NCI-H1694 treated with DMSO at 0.1 percent for 48 hours (cell line): ENCODE measurements at regions not wholly inside any gene's neighbourhood (a gene's known extent, or its start where the extent isn't known, plus 50 kb on each side); places are given as distances from the start of the nearest gene placed in this dataset.
"Not testable (repeated sequence)": the region's sequence is repeated elsewhere in the genome, so short reads cannot be mapped to it uniquely, and the experiment has no call there.

ENCODE experiments used
- DNase-seq: peaks from one replicate; lab custom pipeline; 2025; lab: John Stamatoyannopoulos, UW

- DNase-seq, result peak; percentile 9
Observed at GRCh38 chr9:90142580-90142979, 500.0 kb downstream of the DIRAS2 start.

DNA sequence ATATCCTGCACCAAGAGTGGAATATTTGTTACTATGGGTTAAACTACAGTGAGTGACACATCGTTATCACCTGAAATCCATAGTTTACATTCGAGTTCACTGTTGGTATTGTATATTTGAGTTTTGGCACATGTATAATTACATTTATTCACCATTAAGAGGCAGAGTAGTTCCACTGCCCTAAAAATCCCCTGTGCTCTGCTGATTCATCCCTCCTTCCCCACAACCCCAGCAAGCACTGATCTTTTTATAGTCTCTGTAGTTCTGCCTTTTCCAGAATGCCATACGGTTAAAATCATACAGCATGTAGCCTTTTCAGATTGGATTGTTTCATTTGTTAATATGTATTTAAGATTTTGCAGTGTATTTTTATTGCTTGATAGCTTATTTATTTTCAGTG, 495.2 kb downstream of the DIRAS2 start:
- DNase-seq, result no peak

DNA sequence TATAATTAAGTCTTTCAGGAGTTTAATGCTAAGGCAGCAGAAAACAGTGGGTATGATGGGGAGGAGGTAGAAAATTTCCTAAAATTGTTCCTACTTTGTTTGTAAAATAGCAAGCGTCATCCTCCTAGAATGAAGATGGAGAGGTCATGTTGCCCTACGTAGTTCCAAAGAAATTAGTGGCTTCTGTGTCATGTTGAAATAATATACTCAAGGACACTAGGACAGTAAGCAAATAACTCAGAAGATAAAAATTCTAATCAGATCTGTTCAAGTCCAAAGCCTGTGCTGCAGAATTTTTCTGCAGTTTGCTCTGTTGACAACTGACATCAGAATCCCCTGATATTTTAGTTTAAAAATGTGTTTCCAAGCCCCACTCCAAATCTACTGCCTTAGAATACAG, 486.3 kb downstream of the DIRAS2 start:
- no peak for DNase-seq

GRCh38 chr9:90162326-90162725, 480.3 kb downstream of the DIRAS2 start:
- no peak for DNase-seq

- DNase-seq, result no peak
Observed at GRCh38 chr9:90162819-90163218, 479.8 kb downstream of the DIRAS2 start.

- DNase-seq, result no peak
Observed at GRCh38 chr9:90165281-90165680, 477.3 kb downstream of the DIRAS2 start.

DNA sequence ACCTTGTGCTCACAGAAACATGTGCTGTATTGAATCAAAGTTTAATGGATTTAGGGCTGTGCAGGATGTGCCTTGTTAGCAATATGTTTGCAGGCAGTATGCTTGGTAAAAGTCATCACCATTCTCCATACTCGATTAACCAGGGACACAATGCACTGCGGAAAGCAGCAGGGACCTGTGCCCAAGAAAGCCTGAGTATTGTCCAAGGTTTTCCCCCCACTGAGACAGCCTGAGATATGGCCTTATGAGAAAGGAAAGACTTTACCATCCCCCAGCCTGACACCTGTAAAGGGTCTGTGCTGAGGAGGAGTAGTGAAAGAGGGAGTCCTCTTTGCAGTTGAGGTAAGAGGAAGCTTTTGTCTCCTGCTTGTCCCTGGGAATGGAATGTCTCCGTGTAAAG, 476.2 kb downstream of the DIRAS2 start:
- not testable (repeated sequence) for DNase-seq

- no peak for DNase-seq
Observed at GRCh38 chr9:90167914-90168313, 474.7 kb downstream of the DIRAS2 start.

GRCh38 chr9:90169490-90169889, 473.1 kb downstream of the DIRAS2 start:
- DNase-seq, result no peak

DNA sequence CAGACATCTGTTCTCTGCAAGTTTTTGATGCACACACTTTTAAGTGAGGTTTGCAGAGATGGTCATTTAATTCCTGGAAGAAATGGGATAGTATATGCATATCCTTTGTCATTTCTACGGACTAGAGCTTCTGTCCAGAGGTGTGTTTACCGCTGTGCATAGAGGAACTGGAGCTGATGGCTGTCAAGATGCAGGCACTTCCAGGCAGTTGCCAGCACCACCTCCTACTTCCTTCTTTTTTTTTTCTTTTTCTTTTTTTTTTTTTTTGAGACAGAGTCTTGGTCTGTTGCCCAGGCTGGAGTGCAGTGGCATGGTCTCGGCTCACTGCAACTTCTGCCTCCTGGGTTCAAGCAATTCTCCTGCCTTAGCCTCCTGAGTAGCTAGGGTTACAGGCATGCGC, 468.7 kb downstream of the DIRAS2 start:
- not testable (repeated sequence) for DNase-seq

DNA sequence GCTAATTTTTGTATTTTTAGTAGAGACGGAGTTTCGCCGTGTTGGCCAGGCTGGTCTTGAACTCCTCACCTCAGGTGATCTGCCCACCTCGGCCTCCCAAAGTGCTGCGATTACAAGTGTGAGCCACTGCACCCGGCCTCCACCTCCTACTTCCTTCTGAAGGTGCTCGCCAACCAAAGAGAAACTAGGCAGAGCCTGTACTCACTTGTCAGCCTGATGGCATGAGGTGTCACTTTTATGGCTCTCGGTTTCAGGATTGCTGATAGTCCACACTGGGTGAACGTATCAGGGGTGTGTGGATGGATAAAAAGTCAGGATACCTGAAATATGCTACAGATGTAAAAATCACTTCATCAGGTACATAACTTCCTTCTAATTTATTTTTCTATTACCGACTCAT, 468.3 kb downstream of the DIRAS2 start:
- DNase-seq, result not testable (repeated sequence)

- no peak for DNase-seq
Observed at GRCh38 chr9:90175257-90175656, 467.4 kb downstream of the DIRAS2 start.

- DNase-seq, result no peak
Observed at GRCh38 chr9:90175865-90176264, 466.8 kb downstream of the DIRAS2 start.

DNA sequence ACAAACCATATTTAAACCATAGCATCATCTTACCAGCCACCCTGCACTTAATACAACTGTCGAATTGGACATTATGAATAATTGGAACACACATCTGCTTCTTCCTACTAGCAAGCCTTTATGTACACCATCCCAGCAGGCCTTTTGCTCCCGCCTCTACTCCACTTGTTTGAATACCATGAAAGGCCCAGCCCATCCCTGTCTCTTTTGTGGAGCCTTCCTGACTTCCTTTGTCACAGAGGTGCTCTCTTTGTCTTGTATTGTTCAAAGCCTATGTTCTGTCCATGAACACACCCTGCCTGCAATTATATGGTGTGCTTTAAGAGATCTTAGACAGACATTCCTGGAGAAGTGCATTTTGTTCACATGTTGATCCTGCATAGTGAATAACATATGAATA, 465.7 kb downstream of the DIRAS2 start:
- no peak for DNase-seq

DNA sequence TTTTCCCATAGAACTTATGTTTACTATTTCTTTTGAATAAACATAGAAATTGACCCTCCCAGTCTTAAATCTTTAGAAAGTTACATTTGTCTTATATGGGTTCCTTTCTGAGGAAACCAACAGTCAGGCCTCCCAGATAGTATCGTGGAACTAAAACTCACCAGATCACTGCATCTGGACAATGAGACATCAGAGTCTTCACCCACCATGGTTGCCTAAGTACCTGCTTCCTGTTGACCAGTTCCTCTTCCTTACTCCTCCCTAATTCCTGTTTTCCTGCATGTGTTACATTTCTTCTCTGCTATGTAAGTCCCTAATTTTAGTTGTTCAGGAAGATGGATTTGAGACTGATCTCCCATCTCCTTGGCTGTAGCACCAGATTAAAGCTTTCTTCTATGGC, 462.2 kb downstream of the DIRAS2 start:
- DNase-seq, result no peak

DNA sequence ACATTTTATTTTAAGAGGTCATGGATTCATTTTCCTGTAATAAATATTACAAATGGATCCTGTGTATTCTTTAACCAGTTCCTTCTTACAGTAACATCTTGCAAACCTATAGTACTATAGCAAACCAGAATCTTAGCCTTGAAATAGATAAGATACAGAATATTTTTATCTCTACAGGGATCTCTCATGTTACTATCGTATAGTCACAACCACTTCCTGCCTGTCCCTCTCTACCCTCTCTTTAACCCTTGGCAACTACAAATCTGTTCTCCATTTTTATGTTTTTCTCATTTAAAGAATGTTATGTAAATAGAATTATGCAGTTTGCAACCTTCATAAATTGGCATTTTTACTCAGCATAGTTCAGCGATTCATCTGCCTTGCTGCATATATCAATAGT, 454.0 kb downstream of the DIRAS2 start:
- no peak for DNase-seq

DNA sequence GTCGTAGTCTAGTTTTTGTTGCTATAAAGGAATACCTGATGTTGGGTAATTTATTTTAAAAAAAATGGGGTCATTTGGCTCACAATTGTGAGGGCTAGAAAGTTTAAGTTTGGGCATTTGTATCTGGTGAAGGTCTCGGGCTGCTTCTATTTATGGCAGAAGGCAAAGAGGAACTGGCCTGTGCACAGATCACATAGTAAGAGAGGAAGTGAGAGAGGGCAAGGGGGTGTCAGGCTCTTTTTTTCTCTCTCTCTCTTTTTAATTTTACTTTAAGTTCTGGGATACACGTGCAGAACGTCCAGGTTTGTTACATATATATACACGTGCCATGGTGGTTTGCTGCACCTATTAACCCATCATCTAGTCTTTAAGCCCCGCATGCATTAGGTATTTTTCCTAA, 453.3 kb downstream of the DIRAS2 start:
- DNase-seq, result no peak

- not testable (repeated sequence) for DNase-seq
Observed at GRCh38 chr9:90192465-90192864, 450.2 kb downstream of the DIRAS2 start.

DNA sequence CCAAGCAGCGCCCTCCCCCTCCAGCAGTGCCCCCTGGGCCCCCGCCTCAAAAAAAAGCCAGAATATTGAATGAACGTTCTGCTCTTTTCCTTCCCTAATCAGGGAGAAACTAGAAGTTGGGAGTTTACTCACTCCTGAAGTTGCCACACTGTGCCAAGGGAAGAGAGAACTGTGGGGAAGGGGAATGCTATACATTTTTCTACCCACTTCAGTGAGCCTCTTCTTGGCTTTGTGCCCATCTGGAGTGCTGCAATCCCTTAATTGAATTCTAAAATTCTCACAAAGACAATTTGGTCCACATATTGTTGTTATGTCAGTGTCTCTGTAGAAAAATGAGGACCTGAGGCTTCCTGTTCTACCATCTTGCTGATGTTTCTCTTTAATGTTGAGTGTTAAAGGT, 443.7 kb downstream of the DIRAS2 start:
- DNase-seq, result no peak

DNA sequence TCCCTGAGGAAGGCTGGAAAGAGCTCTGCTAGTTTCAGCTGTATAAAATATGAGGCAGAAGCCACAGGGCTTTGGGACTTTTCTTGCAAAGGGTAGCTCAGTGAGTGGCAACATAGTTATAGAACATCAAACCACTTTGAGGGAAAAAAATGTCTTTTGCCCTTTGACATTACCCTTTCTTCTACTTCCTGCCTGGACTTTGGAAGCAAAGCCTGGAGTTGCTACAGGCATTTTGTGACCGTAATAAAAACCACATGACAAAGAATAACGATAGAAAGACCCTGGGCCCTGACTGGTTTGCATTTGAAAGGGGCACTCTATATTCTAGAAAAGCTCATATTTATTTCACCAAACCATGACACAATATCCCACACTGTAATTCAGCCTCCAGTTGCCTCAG, 440.9 kb downstream of the DIRAS2 start:
- no peak for DNase-seq

- no peak for DNase-seq
Observed at GRCh38 chr9:90204128-90204831, 438.3 kb downstream of the DIRAS2 start.

- DNase-seq, result not testable (repeated sequence)
Observed at GRCh38 chr9:90213045-90213444, 429.6 kb downstream of the DIRAS2 start.

DNA sequence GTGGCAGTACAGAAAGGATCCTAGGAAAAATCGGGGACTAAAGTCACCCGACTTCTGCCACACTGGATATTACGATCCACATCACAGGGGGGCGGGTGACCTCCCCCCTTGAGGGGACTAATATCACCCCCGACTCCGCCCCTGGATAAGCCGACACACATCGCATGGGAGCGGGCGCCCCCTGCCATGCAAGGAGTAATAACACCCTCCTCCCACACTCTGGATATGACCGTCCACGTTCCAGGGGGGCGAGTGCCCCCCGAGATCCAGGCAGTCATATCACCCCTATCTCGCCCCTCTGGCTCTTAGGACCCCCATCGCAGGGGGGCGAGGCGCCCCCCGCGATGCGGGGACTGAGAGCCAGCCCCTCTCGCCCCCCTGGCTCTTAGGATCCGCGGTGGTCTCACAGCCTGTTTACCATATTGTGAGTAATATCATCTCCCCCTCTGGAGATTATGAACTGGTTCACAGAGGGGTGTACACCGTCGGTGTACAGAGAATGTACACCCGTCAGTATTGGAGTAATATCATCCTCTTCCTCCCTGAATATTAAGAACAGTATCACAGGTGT, 423.0 kb downstream of the DIRAS2 start:
- no peak for DNase-seq

DNA sequence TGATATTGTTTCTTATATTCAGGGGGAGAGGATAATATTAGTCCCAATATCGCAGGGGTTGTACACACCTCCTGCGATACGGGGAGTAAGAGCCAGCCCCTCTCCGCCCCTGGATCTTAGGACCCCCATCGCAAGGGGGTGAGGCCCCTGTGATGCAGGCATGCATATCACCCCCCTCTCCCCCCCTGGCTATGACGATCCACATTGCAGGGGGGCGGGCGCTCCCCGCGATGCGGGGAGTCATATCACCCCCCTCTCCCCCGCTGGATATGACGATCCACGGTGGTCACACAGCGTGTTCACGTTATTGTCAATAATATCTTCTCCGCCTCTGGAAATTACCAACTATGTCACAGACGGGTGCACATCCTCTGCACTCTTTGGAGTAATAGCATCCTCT, 420.7 kb downstream of the DIRAS2 start:
- DNase-seq, result not testable (repeated sequence)
